ENCODE measurements at regions not wholly inside any gene's neighbourhood (a gene's known extent, or its start where the extent isn't known, plus 50 kb on each side); places are given as distances from the start of the nearest gene placed in this dataset.

DNA sequence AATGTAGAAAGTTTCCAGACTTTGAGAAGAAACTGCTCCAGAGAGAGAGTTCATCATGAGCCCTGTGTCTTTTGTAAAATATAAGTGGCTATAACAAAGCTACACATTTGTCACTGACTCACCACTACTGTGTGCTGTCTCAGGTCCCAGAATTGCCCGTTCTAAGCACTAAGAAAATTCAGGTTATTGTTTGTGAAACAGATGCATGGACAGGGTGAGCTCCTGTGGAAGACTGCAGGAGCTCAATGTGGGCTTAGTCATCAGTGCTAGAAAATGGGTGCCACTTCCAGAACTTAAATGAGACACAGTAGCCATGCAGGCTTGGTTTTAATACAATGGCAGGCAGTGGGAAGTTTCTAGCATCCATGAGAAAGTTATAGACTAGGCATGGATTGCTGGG lies 251.4 kb upstream of the RBMY1B start:
- TF ChIP-seq CTCF (IDR thresholded peaks at IDR 0.05) (no peak), POLR2A (IDR thresholded peaks at IDR 0.05) (no peak)
